Kidney glomerular epithelial cell (primary cell): ENCODE measurements at regions not wholly inside any gene's neighbourhood (a gene's known extent, or its start where the extent isn't known, plus 50 kb on each side); places are given as distances from the start of the nearest gene placed in this dataset.
A peak's percentile ranks its signal among the peaks of the same experiment; 100 is the strongest.
"Not testable (repeated sequence)": the region's sequence is repeated elsewhere in the genome, so short reads cannot be mapped to it uniquely, and the experiment has no call there.

Source experiments
- DNase-seq: peaks from one replicate; lab custom pipeline; 2025; lab: John Stamatoyannopoulos, UW

GRCh38 chrX:131356725-131357124 is 67.6 kb upstream of the IGSF1 start:
- no peak for DNase-seq

DNA sequence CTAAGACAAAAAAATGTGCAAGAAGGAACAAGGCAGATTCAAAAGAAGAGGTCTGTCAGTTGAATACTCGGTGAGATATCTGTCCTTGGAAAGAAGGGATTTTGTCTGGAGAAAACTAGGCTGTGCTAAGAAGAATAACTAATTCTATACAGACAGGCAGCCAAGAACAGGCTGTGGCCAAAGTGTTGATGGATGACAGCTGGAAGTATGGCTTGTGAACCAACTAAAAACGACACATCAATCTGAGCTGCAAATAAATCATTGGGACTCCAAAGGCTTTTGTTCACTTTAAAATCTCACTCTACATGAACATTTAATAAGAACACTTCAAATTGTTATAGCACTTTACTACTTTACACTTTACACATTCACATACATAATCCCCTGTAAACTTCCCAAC is 70.5 kb upstream of the IGSF1 start:
- no peak for DNase-seq

DNA sequence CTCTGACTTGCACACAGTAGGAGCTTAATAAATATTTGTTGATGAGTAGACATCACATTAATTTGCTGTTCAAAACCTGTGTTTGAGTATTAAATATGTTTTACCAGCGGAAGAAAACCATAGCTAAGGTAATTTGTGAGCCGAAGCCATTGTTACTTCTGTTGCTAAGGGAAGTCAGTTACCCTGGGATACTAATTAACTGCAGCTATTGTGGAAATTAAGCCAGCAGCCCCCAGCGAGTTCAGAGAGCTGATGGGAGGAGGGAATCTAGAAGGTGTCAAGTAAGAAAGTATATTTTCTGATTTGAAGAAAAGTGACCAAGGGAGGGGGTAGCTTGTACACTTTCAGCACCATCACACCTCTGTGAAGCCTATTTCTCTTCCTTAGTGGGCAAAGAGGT is 76.7 kb upstream of the IGSF1 start:
- no peak for DNase-seq

DNA sequence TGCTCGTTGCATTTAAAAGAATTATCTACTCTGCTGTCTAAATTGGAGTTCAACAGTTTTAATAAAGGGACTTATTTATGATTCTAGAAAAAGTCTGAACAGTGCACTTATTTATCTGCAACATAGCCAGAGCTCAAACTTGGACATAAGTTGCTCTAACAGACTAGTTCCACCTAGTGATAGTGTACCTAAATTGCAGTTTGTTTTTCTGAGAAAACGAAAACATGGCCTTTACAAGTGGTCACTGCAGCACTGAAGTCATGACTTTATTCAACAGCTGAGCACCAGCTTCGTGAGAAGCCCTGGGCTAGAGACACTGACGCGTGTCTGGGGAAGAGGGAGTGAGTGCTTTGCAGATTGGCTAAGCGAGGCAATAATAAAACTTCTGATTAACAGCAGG is 77.3 kb upstream of the IGSF1 start:
- DNase-seq: peak; percentile 1

GRCh38 chrX:131388293-131388692 is 99.2 kb upstream of the IGSF1 start:
- no peak for DNase-seq

- no peak for DNase-seq
Measured at GRCh38 chrX:131392666-131393065, 103.6 kb upstream of the IGSF1 start.

GRCh38 chrX:131393426-131393825 is 104.3 kb upstream of the IGSF1 start:
- DNase-seq: no peak

- no peak for DNase-seq
Measured at GRCh38 chrX:131394384-131394783, 105.3 kb upstream of the IGSF1 start.

- DNase-seq: no peak
Measured at GRCh38 chrX:131397891-131398290, 108.8 kb upstream of the IGSF1 start.

GRCh38 chrX:131399678-131400428 is 110.7 kb upstream of the IGSF1 start:
- DNase-seq: no peak

DNA sequence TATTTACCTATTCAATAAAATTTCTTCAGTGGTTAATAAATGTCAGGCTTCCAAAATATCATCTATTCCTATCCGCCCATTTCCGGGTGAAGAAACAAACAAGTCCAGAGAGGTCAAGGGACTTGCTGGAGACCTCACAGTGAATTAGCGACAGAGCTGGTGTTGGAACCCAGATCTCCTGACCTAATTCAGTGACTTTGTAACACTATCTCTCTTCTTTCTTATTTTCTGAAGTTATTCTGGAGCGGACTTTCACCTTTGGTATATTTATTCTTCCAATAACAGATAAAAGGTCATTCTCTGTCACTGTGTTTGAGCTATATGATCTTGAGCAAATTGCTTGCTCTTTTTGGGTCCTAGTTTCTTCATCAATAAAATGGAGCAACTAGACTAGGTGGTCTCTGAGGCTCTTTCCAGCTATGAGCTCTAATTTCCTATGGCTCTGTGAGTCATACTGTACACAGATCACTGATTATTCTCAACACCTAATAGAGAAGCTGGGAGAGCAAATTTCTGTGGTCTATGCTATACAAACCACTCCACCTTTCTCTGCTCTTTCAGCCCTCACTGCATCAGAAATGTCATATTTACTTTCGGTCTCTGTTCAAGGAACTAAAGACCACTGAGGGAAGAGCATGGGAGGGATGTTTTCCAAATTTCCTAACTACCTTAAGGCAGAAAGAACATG is 113.2 kb upstream of the IGSF1 start:
- DNase-seq: no peak

- no peak for DNase-seq
Measured at GRCh38 chrX:131405497-131405896, 116.4 kb upstream of the IGSF1 start.

GRCh38 chrX:131424895-131425294 is 119.0 kb upstream of the OR13H1 start:
- DNase-seq: no peak

GRCh38 chrX:131430465-131430864 is 113.4 kb upstream of the OR13H1 start:
- DNase-seq: not testable (repeated sequence)

- no peak for DNase-seq
Measured at GRCh38 chrX:131441033-131441432, 102.8 kb upstream of the OR13H1 start.

- DNase-seq: no peak
Measured at GRCh38 chrX:131445955-131446354, 97.9 kb upstream of the OR13H1 start.

DNA sequence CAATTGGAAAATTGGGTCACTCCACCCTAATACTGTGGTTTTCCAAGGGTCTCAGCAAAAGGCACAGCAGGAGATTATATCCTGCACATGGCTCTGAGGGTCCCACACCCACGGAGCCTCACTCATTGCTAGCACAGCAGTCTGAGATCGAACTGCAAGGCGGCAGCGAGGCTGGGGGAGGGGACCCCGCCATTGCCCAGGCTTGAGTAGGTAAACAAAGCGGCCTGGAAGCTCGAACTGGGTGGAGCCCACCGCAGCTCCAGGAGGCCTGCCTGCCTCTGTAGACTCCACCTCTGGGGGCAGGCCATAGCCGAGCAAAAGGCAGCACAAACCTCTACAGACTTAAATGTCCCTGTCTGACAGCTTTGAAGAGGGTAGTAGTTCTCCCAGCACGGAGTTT is 82.0 kb upstream of the OR13H1 start:
- DNase-seq: not testable (repeated sequence)

DNA sequence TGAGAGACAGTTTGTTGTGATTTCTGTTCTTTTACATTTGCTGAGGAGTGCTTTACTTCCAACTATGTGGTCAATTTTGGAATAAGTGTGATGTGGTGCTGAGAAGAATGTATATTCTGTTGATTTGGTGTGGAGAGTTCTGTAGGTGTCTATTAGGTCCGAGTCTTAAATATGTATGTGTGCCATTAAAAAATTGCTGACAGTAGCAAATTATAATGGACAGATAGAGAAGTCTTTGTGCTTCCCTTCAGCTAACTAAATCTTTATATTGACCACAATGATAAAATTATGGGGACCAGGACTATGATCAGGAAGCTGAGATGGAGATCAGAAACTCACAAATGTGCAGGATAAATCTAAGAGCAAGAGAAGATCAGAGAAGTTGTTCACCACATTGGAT is 70.1 kb upstream of the OR13H1 start:
- DNase-seq: not testable (repeated sequence)

- DNase-seq: no peak
Measured at GRCh38 chrX:131477498-131477897, 66.4 kb upstream of the OR13H1 start.
